NCI-H526 (cell line): ENCODE measurements at regions not wholly inside any gene's neighbourhood (a gene's known extent, or its start where the extent isn't known, plus 50 kb on each side); places are given as distances from the start of the nearest gene placed in this dataset.

Source experiments
- DNase-seq, 2 experiments: peaks; one replicate each; lab custom pipeline; 2025; lab: John Stamatoyannopoulos, UW

- no peak for DNase-seq
Measured at GRCh38 chr17:413016-413350, 60.4 kb upstream of the RPH3AL start.

DNA sequence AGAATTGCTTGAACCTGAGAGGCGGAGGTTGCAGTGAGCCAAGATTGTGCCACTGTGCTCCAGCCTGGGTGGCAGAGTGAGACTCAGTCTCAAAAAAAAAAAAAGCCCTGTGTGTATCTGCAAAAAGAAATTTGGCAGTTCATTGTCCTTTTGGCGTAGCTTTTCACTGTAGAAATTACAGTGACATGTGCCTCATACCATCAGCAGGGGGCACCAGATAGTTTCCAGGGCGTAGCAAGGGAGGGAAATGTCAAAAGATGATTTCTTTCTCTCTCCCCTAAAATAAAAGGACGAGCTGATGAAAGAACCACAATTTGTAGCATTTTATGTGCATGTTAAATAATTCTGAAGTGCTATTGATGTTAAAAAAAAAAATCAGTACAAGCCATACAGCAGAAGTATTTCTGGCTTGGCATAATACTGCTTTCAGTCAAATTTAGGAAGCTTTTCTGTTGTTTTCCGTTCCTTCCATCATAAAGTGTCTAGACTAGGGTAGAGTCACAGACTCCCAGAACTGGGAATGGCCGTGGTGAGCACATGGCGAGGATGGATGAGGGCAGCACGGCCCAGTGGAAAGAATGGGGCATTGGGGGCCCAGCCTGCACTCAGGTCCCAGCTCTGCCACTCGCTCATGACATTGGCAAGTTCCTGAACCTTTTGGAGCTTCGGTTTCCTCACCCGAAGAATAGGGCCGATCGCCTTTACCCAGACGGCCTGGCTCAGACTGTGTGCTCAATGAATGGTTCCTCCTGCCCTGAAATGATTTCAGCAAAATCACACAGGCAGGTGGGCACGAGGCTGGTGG, 59.8 kb upstream of the RPH3AL start:
- DNase-seq = peak; percentile 4 to 48

- no peak for DNase-seq
Measured at GRCh38 chr17:411421-412120, 59.0 kb upstream of the RPH3AL start.

DNA sequence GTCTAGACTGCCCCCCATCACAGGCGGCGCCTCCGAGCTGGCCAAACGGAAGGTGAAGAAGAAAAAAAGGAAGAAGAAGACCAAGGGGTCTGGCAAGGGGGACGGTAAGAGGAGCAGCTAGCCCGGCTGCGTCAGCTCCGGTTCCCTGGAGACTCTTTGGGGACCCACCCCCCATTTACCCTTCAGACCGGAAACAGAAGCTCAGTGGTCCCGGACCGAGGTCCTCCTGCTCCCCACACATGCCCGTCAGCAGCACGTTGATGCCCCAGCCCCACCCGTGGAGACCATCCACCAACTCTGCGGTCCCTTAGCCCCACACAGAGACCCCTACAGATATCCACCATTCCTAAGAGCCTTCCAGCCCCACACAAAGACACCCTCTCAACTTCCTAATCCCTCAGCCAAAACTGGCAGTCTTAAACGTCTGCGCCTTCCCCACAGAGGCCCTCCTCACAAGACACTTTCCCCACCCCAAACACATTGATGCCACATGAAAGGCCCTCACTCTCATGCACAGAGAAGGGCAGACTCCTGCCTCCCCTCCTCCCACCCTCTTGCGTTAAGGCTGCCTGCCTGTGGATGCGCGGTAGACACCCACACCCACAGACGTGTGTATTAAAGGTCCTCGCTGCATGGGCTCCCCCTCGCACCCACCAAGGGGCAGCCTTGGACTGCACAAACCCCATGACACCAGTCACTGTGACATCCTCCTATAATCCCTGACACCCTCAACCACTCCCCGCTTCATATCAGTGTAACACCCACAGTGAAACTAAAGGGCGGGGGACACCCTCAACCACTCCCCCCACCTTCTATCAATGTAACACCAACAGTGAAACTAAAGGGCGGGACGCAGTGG, 58.2 kb upstream of the RPH3AL start:
- no peak for DNase-seq

DNA sequence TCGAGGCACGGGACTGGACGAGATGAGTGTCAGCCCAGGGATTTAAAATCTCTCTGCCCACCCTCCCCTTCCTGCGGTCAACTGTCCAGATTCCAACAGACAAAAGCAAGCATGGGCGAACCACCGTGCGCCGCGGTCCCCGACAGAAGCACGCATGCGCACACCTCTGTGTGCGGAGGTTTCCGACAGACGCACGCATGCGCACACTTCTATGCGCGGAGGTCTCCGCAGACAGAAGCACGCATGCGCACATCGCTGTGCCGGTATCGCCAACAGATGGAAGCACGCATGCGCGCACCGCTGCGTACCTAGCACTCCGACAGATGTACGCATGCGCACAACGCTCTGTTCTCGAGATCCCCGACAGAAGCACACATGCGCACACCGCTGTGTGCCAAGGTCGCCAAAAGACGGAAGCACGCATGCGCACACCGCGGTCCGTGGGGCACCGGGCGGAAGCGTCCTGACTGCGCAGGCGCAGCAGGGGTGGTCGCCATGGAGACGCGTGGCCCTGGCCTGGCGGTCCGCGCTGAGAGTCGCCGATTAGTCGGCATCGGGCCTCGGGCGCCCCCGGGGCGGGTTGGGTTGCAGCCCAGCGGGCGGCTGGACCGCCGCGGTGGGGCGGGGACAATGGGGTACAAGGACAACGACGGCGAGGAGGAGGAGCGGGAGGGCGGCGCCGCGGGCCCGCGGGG, 57.4 kb upstream of the RPH3AL start:
- DNase-seq = peak; percentile 89 to 97

- peak in 1 of 2 experiments; percentile 28 for DNase-seq
Measured at GRCh38 chr17:409308-409847, 56.8 kb upstream of the RPH3AL start.

DNA sequence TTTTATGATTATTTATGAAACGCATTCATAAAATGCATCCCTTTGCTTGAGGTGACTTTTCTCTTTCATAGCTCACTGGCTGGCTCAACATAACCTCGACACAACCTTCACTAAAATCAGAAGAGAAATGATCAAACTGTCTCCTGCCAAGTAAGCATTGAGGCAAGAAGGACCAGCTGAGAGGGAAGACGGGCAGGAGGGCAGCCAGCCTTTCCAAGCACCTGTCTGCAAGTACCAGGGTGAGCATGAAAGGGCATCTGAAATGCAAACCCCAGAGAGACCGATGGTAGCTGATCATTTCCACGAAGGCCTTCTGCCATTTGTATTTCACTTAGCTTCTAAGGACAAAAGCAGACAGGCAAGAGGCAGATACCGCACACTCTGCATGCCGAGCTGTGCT, 52.1 kb upstream of the RPH3AL start:
- no peak for DNase-seq
